SK-N-SH (cell line): ENCODE measurements at regions not wholly inside any gene's neighbourhood (a gene's known extent, or its start where the extent isn't known, plus 50 kb on each side); places are given as distances from the start of the nearest gene placed in this dataset.

Experiments
- ELF1 ChIP-seq: IDR thresholded peaks from 2 replicates; pipeline ENCODE4 v1.4.0; 2012
- EP300 ChIP-seq, 2 experiments: IDR thresholded peaks; 2 replicates each; pipeline versions ENCODE4 v1.4.0 to v1.6.1; 2012; ENCODE audit warnings: borderline replicate concordance in 1 of 2, low read depth in 1 of 2, low read length in 1 of 2
- EZH2phosphoT487 ChIP-seq: fragments of 200-600 bp; sonication (generic); IDR thresholded peaks from 2 replicates; pipeline ENCODE4 v1.6.1; 2017; ENCODE audit warnings: low read depth, mixed run types, mild to moderate bottlenecking, antibody characterized with exemption, moderate library complexity, borderline replicate concordance
- FOSL2 ChIP-seq: IDR thresholded peaks from 2 replicates; pipeline ENCODE4 v1.4.0; 2012; ENCODE audit warnings: low read depth, mild to moderate bottlenecking, moderate library complexity, borderline replicate concordance
- FOXM1 ChIP-seq: IDR thresholded peaks from 2 replicates; pipeline ENCODE4 v1.4.0; 2012; ENCODE audit warnings: low read depth, mild to moderate bottlenecking
- GATA2 ChIP-seq: sonication (generic); formaldehyde crosslinking; IDR thresholded peaks from 2 replicates; pipeline ENCODE4 v1.5.0; 2020; ENCODE audit warnings: mild to moderate bottlenecking, missing genetic modification reagents
- JUND ChIP-seq: IDR thresholded peaks from 2 replicates; pipeline ENCODE4 v1.4.0; 2012
- MXI1 ChIP-seq: IDR thresholded peaks from 2 replicates; pipeline ENCODE4 v1.6.1; 2012; ENCODE audit warnings: mild to moderate bottlenecking, low read depth, low read length, improper control_type of control experiment
- NRF1 ChIP-seq: IDR thresholded peaks from 2 replicates; pipeline ENCODE4 v1.6.1; 2012; ENCODE audit warnings: low read depth, mild to moderate bottlenecking, low read length
- POLR2AphosphoS5 ChIP-seq: IDR thresholded peaks from 2 replicates; pipeline ENCODE4 v1.6.1; 2012; ENCODE audit warnings: low read depth, low read length
- RAD21 ChIP-seq: IDR thresholded peaks from 2 replicates; pipeline ENCODE4 v1.6.1; 2012; ENCODE audit warnings: mild to moderate bottlenecking, low read length
- REST ChIP-seq: IDR thresholded peaks from 2 replicates; pipeline ENCODE4 v1.6.1; 2012; ENCODE audit warnings: mild to moderate bottlenecking, low read depth, low read length, moderate library complexity
- RFX5 ChIP-seq: IDR thresholded peaks from 2 replicates; pipeline ENCODE4 v1.6.1; 2012; ENCODE audit warnings: mild to moderate bottlenecking, improper control_type of control experiment, low read length
- SIN3A ChIP-seq: IDR thresholded peaks from 2 replicates; pipeline ENCODE4 v1.6.1; 2012; ENCODE audit warnings: low read depth, mild to moderate bottlenecking, low read length, moderate library complexity, borderline replicate concordance
- TCF12 ChIP-seq: IDR thresholded peaks from 2 replicates; pipeline ENCODE4 v1.4.0; 2012
- TF ChIP-seq, protein P1 (sequence below): fragments of 150-350 bp; IDR thresholded peaks from 2 replicates; pipeline ENCODE4 v1.6.1; 2017; ENCODE audit warnings: antibody characterized with exemption, low read length, low read depth, borderline replicate concordance
- TF ChIP-seq, protein P2 (sequence below): IDR thresholded peaks from 2 replicates; pipeline ENCODE4 v1.4.0; 2012; ENCODE audit warnings: low read depth, borderline replicate concordance
- TF ChIP-seq, protein P3 (sequence below): fragments of 200-600 bp; sonication (generic); IDR thresholded peaks from 2 replicates; pipeline ENCODE4 v1.6.1; 2017; ENCODE audit warnings: antibody characterized with exemption, mild to moderate bottlenecking, moderate library complexity

- no peak for TF ChIP-seq GATA2 (CRISPR knock-in tag)
- no peak for TF ChIP-seq REST
- TF ChIP-seq, protein P1, sequence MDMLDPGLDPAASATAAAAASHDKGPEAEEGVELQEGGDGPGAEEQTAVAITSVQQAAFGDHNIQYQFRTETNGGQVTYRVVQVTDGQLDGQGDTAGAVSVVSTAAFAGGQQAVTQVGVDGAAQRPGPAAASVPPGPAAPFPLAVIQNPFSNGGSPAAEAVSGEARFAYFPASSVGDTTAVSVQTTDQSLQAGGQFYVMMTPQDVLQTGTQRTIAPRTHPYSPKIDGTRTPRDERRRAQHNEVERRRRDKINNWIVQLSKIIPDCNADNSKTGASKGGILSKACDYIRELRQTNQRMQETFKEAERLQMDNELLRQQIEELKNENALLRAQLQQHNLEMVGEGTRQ, result no peak
- TF ChIP-seq JUND, result no peak
- TF ChIP-seq ELF1, result no peak
- no peak for TF ChIP-seq RFX5
- no peak for TF ChIP-seq EP300 (IDR thresholded peaks at IDR 0.05; ENCODE audit: borderline replicate concordance in 1 of 2, low read depth in 1 of 2, low read length in 1 of 2)
- no peak for TF ChIP-seq EZH2phosphoT487
- TF ChIP-seq RAD21, result no peak
- TF ChIP-seq FOXM1, result no peak
- TF ChIP-seq FOSL2, result peak; percentile 11; the same call in 1 of the 2 replicates
- no peak for TF ChIP-seq POLR2AphosphoS5
- TF ChIP-seq, protein P2, sequence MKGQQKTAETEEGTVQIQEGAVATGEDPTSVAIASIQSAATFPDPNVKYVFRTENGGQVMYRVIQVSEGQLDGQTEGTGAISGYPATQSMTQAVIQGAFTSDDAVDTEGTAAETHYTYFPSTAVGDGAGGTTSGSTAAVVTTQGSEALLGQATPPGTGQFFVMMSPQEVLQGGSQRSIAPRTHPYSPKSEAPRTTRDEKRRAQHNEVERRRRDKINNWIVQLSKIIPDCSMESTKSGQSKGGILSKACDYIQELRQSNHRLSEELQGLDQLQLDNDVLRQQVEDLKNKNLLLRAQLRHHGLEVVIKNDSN, result peak; percentile 48; the same call in 1 of the 2 replicates
- TF ChIP-seq, protein P3, sequence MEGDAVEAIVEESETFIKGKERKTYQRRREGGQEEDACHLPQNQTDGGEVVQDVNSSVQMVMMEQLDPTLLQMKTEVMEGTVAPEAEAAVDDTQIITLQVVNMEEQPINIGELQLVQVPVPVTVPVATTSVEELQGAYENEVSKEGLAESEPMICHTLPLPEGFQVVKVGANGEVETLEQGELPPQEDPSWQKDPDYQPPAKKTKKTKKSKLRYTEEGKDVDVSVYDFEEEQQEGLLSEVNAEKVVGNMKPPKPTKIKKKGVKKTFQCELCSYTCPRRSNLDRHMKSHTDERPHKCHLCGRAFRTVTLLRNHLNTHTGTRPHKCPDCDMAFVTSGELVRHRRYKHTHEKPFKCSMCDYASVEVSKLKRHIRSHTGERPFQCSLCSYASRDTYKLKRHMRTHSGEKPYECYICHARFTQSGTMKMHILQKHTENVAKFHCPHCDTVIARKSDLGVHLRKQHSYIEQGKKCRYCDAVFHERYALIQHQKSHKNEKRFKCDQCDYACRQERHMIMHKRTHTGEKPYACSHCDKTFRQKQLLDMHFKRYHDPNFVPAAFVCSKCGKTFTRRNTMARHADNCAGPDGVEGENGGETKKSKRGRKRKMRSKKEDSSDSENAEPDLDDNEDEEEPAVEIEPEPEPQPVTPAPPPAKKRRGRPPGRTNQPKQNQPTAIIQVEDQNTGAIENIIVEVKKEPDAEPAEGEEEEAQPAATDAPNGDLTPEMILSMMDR, result no peak
- TF ChIP-seq MXI1, result no peak
- TF ChIP-seq SIN3A, result no peak
- TF ChIP-seq NRF1, result no peak
- TF ChIP-seq TCF12, result peak; percentile 44
Measured at GRCh38 chr16:86882586-86883280, 304.4 kb downstream of the FOXL1 start (continued).
